ENCODE measurements at regions not wholly inside any gene's neighbourhood (a gene's known extent, or its start where the extent isn't known, plus 50 kb on each side); places are given as distances from the start of the nearest gene placed in this dataset.
"Not testable (repeated sequence)": the region's sequence is repeated elsewhere in the genome, so short reads cannot be mapped to it uniquely, and the experiment has no call there.

- H3K36me3 ChIP-seq (ENCODE audit: control insufficient read depth, insufficient read depth, low read length), result no peaks in the 10 kb centered on the region
- 93 to 96% methylated on average over 2 of the region's 2 CpGs for WGBS, 2 experiments
- no peak overlapping the region for H3K27ac ChIP-seq (ENCODE audit: insufficient read depth, low read depth, low read length, poor library complexity, severe bottlenecking)
- H3K27me3 ChIP-seq (ENCODE audit: control insufficient read depth, insufficient read depth, low read length, poor library complexity, severe bottlenecking), result no peaks in the 10 kb centered on the region
- no peak overlapping the region for H3K4me3 ChIP-seq (ENCODE audit: insufficient read depth, low read depth, low read length)
- H3K9me3 ChIP-seq (ENCODE audit: control insufficient read depth, low read length), result no peaks in the 10 kb centered on the region
- no peaks in the 10 kb centered on the region for H3K4me1 ChIP-seq (ENCODE audit: control insufficient read depth, insufficient read depth, low read length)
Observed at GRCh38 chr12:47316609-47317049, 236.9 kb upstream of the AMIGO2 start.

- 100% methylated on average over 1 of the region's 1 CpG for WGBS, 2 experiments
- H3K27ac ChIP-seq (ENCODE audit: insufficient read depth, low read depth, low read length, poor library complexity, severe bottlenecking), result no peak overlapping the region
- H3K4me3 ChIP-seq (ENCODE audit: insufficient read depth, low read depth, low read length), result no peak overlapping the region
- H3K36me3 ChIP-seq (ENCODE audit: control insufficient read depth, insufficient read depth, low read length), result no peaks in the 10 kb centered on the region
- H3K9me3 ChIP-seq (ENCODE audit: control insufficient read depth, low read length), result no peaks in the 10 kb centered on the region
- no peaks in the 10 kb centered on the region for H3K27me3 ChIP-seq (ENCODE audit: control insufficient read depth, insufficient read depth, low read length, poor library complexity, severe bottlenecking)
- no peaks in the 10 kb centered on the region for H3K4me1 ChIP-seq (ENCODE audit: control insufficient read depth, insufficient read depth, low read length)
Observed at GRCh38 chr12:47314996-47315395, 235.2 kb upstream of the AMIGO2 start.

DNA sequence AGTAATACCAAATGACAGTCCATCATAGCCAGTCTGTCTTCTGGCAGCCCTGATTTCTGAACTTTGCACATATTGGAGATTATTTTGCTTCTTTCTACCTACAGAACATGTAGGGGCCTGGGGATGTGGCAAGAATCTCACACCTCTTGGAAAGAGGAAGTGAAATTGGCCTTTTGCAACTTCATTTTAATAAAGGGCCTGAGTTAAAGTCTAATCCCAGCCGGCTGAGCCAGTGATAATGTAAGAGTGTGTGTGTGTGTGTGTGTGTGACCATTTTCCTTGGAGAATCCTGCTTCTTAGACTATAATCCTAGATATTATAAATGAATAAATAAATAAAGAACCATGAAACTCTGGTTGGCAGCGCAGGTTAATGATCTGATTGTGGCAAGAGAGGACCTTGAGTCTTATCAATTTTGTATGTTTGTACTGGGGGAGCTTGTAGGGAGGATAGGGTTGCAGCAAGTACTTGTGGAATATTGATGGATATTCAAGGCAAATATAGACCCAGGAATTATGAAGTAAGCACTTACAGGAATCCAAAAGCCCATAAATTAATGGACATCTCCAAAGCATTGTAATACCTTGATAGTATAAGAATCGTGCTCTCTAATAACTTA lies 233.2 kb upstream of the AMIGO2 start:
- H3K4me1 ChIP-seq (ENCODE audit: control insufficient read depth, insufficient read depth, low read length), result no peaks in the 10 kb centered on the region
- no peaks in the 10 kb centered on the region for H3K36me3 ChIP-seq (ENCODE audit: control insufficient read depth, insufficient read depth, low read length)
- H3K27ac ChIP-seq (ENCODE audit: insufficient read depth, low read depth, low read length, poor library complexity, severe bottlenecking), result no peak overlapping the region
- H3K9me3 ChIP-seq (ENCODE audit: control insufficient read depth, low read length), result no peaks in the 10 kb centered on the region
- H3K4me3 ChIP-seq (ENCODE audit: insufficient read depth, low read depth, low read length), result no peak overlapping the region
- H3K27me3 ChIP-seq (ENCODE audit: control insufficient read depth, insufficient read depth, low read length, poor library complexity, severe bottlenecking), result no peaks in the 10 kb centered on the region
- 89 to 98% methylated on average over 3 of the region's 3 CpGs for WGBS, 2 experiments

- no peaks in the 10 kb centered on the region for H3K4me1 ChIP-seq (ENCODE audit: control insufficient read depth, insufficient read depth, low read length)
- H3K4me3 ChIP-seq (ENCODE audit: insufficient read depth, low read depth, low read length), result no peak overlapping the region
- WGBS, 2 experiments, result 100% methylated on average over 1 of the region's 1 CpG
- H3K27me3 ChIP-seq (ENCODE audit: control insufficient read depth, insufficient read depth, low read length, poor library complexity, severe bottlenecking), result no peaks in the 10 kb centered on the region
- no peaks in the 10 kb centered on the region for H3K36me3 ChIP-seq (ENCODE audit: control insufficient read depth, insufficient read depth, low read length)
- H3K9me3 ChIP-seq (ENCODE audit: control insufficient read depth, low read length), result no peaks in the 10 kb centered on the region
- no peak overlapping the region for H3K27ac ChIP-seq (ENCODE audit: insufficient read depth, low read depth, low read length, poor library complexity, severe bottlenecking)
Observed at GRCh38 chr12:47312147-47312546, 232.4 kb upstream of the AMIGO2 start.

DNA sequence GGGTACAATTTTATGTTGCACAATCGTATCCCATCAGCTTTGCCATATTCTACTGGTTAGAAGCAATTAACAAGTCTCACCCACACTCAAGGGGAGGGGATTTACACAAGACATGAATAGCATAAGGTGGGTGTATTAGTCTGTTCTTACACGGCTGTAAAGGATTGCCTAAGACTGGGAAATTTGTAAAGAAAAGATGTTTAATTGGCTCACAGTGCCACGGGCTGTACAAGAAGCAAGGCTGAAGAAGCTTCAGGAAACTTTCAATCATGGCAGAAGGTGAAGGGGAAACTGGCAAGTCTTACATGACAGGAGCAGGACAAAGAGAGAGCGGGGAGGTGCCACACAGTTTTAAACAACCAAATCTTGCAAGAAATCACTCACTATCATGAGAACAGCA lies 231.8 kb upstream of the AMIGO2 start:
- WGBS, 2 experiments, result 89 to 92% methylated on average over 4 of the region's 4 CpGs

GRCh38 chr12:47311010-47311409 lies 231.3 kb upstream of the AMIGO2 start:
- H3K4me3 ChIP-seq (ENCODE audit: insufficient read depth, low read depth, low read length), result no peak overlapping the region
- no peak overlapping the region for H3K27ac ChIP-seq (ENCODE audit: insufficient read depth, low read depth, low read length, poor library complexity, severe bottlenecking)
- no peaks in the 10 kb centered on the region for H3K27me3 ChIP-seq (ENCODE audit: control insufficient read depth, insufficient read depth, low read length, poor library complexity, severe bottlenecking)
- no peaks in the 10 kb centered on the region for H3K4me1 ChIP-seq (ENCODE audit: control insufficient read depth, insufficient read depth, low read length)
- no peaks in the 10 kb centered on the region for H3K9me3 ChIP-seq (ENCODE audit: control insufficient read depth, low read length)
- H3K36me3 ChIP-seq (ENCODE audit: control insufficient read depth, insufficient read depth, low read length), result no peaks in the 10 kb centered on the region

More for the DNA sequence above, 231.8 kb upstream of the AMIGO2 start:
- no peaks in the 10 kb centered on the region for H3K27me3 ChIP-seq (ENCODE audit: control insufficient read depth, insufficient read depth, low read length, poor library complexity, severe bottlenecking)
- H3K9me3 ChIP-seq (ENCODE audit: control insufficient read depth, low read length), result no peaks in the 10 kb centered on the region
- no peaks in the 10 kb centered on the region for H3K4me1 ChIP-seq (ENCODE audit: control insufficient read depth, insufficient read depth, low read length)
- no peaks in the 10 kb centered on the region for H3K36me3 ChIP-seq (ENCODE audit: control insufficient read depth, insufficient read depth, low read length)
- H3K27ac ChIP-seq (ENCODE audit: insufficient read depth, low read depth, low read length, poor library complexity, severe bottlenecking), result no peak overlapping the region
- no peak overlapping the region for H3K4me3 ChIP-seq (ENCODE audit: insufficient read depth, low read depth, low read length)

GRCh38 chr12:47308672-47309071 lies 228.9 kb upstream of the AMIGO2 start:
- H3K4me3 ChIP-seq (ENCODE audit: insufficient read depth, low read depth, low read length), result no peak overlapping the region
- no peaks in the 10 kb centered on the region for H3K27me3 ChIP-seq (ENCODE audit: control insufficient read depth, insufficient read depth, low read length, poor library complexity, severe bottlenecking)
- no peaks in the 10 kb centered on the region for H3K9me3 ChIP-seq (ENCODE audit: control insufficient read depth, low read length)
- WGBS, 2 experiments, result 90% methylated on average over 1 of the region's 1 CpG; no CpG with 5 or more reads in 1 of the 2 experiments
- no peaks in the 10 kb centered on the region for H3K36me3 ChIP-seq (ENCODE audit: control insufficient read depth, insufficient read depth, low read length)
- no peaks in the 10 kb centered on the region for H3K4me1 ChIP-seq (ENCODE audit: control insufficient read depth, insufficient read depth, low read length)
- no peak overlapping the region for H3K27ac ChIP-seq (ENCODE audit: insufficient read depth, low read depth, low read length, poor library complexity, severe bottlenecking)

DNA sequence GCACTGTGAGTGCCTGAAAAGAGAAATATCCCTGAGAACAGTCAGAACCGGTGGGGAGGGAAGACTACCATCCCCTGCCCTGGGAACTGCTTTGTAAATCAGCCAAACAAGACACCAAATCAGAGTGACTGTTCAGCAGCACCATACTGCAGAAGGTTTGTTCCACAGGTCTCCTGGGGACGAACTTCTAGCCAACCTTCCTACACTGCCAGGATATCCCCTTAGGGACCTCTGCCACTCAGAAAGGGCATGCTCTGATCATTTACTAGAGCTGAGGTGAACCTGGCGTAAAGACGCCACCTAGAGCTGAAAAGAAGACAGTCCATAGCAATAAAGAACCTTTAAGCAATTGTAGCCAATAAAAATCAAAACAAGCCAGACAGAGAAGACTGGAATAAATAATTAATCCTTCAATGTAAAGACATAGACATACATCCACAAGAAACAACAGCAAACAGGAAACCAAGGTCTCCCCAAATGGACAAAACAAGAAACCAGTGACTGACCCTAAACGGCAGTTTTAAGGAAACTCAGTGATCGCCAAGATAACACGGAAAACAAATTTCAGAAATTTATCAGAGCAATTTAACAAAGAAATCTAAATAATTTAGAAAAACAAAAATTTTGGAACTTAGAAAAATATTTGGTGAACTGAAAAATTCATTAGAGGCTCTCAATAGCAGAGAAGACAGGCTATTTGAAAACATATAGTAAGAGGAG lies 228.1 kb upstream of the AMIGO2 start:
- Histone ChIP-seq H3K9me3 (ENCODE audit: control insufficient read depth, low read length) (no peaks in the 10 kb centered on the region), H3K4me1 (ENCODE audit: control insufficient read depth, insufficient read depth, low read length) (no peaks in the 10 kb centered on the region), H3K4me3 (ENCODE audit: insufficient read depth, low read depth, low read length) (no peak overlapping the region), H3K27me3 (ENCODE audit: control insufficient read depth, insufficient read depth, low read length, poor library complexity, severe bottlenecking) (no peaks in the 10 kb centered on the region), H3K27ac (ENCODE audit: insufficient read depth, low read depth, low read length, poor library complexity, severe bottlenecking) (no peak overlapping the region), H3K36me3 (ENCODE audit: control insufficient read depth, insufficient read depth, low read length) (no peaks in the 10 kb centered on the region)
- WGBS, 2 experiments, result 50 to 62% methylated on average over 6 to 7 of the region's 7 CpGs

GRCh38 chr12:47306773-47307679 lies 227.3 kb upstream of the AMIGO2 start:
- H3K36me3 ChIP-seq (ENCODE audit: control insufficient read depth, insufficient read depth, low read length); H3K9me3 ChIP-seq (ENCODE audit: control insufficient read depth, low read length); H3K27ac ChIP-seq (ENCODE audit: insufficient read depth, low read depth, low read length, poor library complexity, severe bottlenecking); H3K4me3 ChIP-seq (ENCODE audit: insufficient read depth, low read depth, low read length); H3K4me1 ChIP-seq (ENCODE audit: control insufficient read depth, insufficient read depth, low read length); H3K27me3 ChIP-seq (ENCODE audit: control insufficient read depth, insufficient read depth, low read length, poor library complexity, severe bottlenecking): not testable (repeated sequence)
- WGBS, 2 experiments, result 95 to 96% methylated on average over 25 of the region's 25 CpGs

DNA sequence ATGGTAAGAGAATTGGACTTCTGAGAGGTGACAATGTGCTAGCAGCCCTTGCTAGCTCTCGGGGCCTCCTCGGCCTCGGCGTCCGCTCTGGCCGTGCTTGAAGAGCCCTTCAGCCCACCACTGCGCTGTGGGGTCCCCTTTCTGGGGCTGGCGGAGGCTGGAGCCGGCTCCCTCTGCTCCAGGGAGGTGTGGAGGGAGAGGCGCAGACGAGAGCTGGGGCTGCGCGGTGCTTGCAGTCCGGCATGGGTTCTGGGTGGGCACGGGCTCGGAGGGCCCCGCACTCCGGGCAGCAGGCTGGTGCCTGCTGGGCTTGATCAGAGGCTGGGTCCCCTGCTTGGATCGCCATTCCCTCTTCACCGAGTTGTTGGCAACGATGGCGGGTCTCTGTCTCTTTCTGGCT lies 226.4 kb upstream of the AMIGO2 start:
- Histone ChIP-seq H3K4me1 (ENCODE audit: control insufficient read depth, insufficient read depth, low read length) (peaks cover 3% of the 10 kb centered on the region), H3K27ac (ENCODE audit: insufficient read depth, low read depth, low read length, poor library complexity, severe bottlenecking) (no peak overlapping the region), H3K9me3 (ENCODE audit: control insufficient read depth, low read length) (no peaks in the 10 kb centered on the region), H3K36me3 (ENCODE audit: control insufficient read depth, insufficient read depth, low read length) (no peaks in the 10 kb centered on the region), H3K4me3 (ENCODE audit: insufficient read depth, low read depth, low read length) (no peak overlapping the region), H3K27me3 (ENCODE audit: control insufficient read depth, insufficient read depth, low read length, poor library complexity, severe bottlenecking) (no peaks in the 10 kb centered on the region)
- WGBS, 2 experiments, result 92 to 93% methylated on average over 22 of the region's 22 CpGs

Measured in ectodermal cell (in vitro differentiated cells).